NCI-H146 treated with DMSO at 0.1 percent for 48 hours (cell line): ENCODE measurements at regions not wholly inside any gene's neighbourhood (a gene's known extent, or its start where the extent isn't known, plus 50 kb on each side); places are given as distances from the start of the nearest gene placed in this dataset.

ENCODE experiments used
- DNase-seq: peaks from one replicate; lab custom pipeline; 2025; ENCODE audit not compliant: unreplicated experiment; lab: John Stamatoyannopoulos, UW

- DNase-seq = no peak
Observed at GRCh38 chr18:72091369-72091768, 452.8 kb downstream of the CBLN2 start.

GRCh38 chr18:72089432-72089831, 454.7 kb downstream of the CBLN2 start:
- DNase-seq = no peak

GRCh38 chr18:72086421-72086820, 457.7 kb downstream of the CBLN2 start:
- peak; percentile 44 for DNase-seq

GRCh38 chr18:72075040-72075439, 469.1 kb downstream of the CBLN2 start:
- DNase-seq = no peak

GRCh38 chr18:72063001-72063400, 481.1 kb downstream of the CBLN2 start:
- DNase-seq = no peak

- DNase-seq = no peak
Observed at GRCh38 chr18:72058851-72059250, 485.3 kb downstream of the CBLN2 start.

GRCh38 chr18:72056171-72056570, 488.0 kb downstream of the CBLN2 start:
- no peak for DNase-seq

- DNase-seq = no peak
Observed at GRCh38 chr18:72041313-72042032, 502.7 kb downstream of the CBLN2 start.

GRCh38 chr18:72013427-72013850, 530.7 kb downstream of the CBLN2 start:
- DNase-seq = no peak

- no peak for DNase-seq
Observed at GRCh38 chr18:71998547-71999097, 545.5 kb downstream of the CBLN2 start.

GRCh38 chr18:71995904-71996465, 548.2 kb downstream of the CBLN2 start:
- DNase-seq = no peak

- no peak for DNase-seq
Observed at GRCh38 chr18:71994273-71994672, 549.9 kb downstream of the CBLN2 start.

- no peak for DNase-seq
Observed at GRCh38 chr18:71989616-71990015, 554.5 kb downstream of the CBLN2 start.

GRCh38 chr18:71986351-71987050, 557.6 kb downstream of the CBLN2 start:
- no peak for DNase-seq

GRCh38 chr18:71976744-71977143, 567.4 kb downstream of the CBLN2 start:
- DNase-seq = no peak

GRCh38 chr18:71966791-71967190, 577.4 kb downstream of the CBLN2 start:
- no peak for DNase-seq

- no peak for DNase-seq
Observed at GRCh38 chr18:71958605-71959004, 585.5 kb downstream of the CBLN2 start.

GRCh38 chr18:71951001-71951400, 593.1 kb downstream of the CBLN2 start:
- DNase-seq = no peak

- no peak for DNase-seq
Observed at GRCh38 chr18:71942433-71942832, 601.7 kb downstream of the CBLN2 start.

- no peak for DNase-seq
Observed at GRCh38 chr18:71939483-71939882, 604.7 kb downstream of the CBLN2 start.

- no peak for DNase-seq
Observed at GRCh38 chr18:71936744-71937143, 607.4 kb downstream of the CBLN2 start.

- no peak for DNase-seq
Observed at GRCh38 chr18:71919211-71919610, 624.9 kb downstream of the CBLN2 start.
